ENCODE measurements at regions not wholly inside any gene's neighbourhood (a gene's known extent, or its start where the extent isn't known, plus 50 kb on each side); places are given as distances from the start of the nearest gene placed in this dataset.

DNA sequence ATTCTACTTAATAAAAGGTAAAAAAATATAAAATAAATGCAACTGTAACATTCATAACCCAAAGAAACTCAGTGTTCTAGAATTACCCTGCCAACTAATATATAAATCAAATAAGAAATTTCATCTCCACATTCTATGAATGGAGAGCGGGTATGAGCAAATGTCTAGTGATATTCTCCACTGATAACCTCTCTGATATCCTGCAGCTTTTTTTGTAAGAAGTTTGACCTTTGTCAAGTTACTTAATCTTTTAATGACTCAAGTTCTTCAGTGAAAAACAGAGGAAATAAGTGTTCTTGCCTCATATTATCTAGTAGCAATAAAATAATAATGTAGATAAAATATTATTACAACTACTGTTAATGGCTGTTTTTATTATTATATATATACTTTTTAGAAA, 1275.6 kb upstream of the CDH9 start:
- TF ChIP-seq, protein P1, sequence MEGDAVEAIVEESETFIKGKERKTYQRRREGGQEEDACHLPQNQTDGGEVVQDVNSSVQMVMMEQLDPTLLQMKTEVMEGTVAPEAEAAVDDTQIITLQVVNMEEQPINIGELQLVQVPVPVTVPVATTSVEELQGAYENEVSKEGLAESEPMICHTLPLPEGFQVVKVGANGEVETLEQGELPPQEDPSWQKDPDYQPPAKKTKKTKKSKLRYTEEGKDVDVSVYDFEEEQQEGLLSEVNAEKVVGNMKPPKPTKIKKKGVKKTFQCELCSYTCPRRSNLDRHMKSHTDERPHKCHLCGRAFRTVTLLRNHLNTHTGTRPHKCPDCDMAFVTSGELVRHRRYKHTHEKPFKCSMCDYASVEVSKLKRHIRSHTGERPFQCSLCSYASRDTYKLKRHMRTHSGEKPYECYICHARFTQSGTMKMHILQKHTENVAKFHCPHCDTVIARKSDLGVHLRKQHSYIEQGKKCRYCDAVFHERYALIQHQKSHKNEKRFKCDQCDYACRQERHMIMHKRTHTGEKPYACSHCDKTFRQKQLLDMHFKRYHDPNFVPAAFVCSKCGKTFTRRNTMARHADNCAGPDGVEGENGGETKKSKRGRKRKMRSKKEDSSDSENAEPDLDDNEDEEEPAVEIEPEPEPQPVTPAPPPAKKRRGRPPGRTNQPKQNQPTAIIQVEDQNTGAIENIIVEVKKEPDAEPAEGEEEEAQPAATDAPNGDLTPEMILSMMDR (IDR thresholded peaks at IDR 0.05): no peak

DNA sequence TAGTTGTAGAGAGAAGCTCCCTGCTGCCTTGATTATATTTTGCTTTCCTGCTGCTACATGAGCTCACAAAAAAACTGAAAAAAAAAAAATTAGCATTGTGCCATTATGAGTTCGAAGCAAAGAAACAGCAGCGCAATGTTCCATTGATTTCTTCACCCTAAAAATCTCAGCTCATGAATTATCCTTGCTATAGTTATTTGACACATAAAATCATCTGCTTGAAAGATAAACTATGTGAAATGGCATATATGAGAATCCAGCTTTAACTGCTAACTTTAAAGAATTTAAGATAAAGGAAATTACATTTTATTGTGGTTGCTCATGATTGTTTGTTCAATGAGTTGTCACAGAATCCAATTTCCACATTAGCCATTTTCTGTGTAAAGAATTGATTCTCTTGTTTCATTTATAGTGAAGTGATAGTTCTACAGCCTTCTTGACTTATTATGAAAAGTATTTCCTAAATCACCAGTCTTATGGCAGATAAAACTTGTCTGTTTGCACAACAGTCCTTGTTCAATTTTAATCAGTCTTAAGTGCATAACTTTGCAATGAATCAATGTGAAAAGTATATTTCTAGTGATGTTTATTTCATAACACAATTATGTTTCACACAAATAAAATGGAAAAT, 1275.0 kb upstream of the CDH9 start:
- Histone ChIP-seq H3K4me1 (no peaks in the 10 kb centered on the region), H3K4me3 (no peak overlapping the region), H3K36me3 (no peaks in the 10 kb centered on the region), H3K9me3 (no peaks in the 10 kb centered on the region), H3K27me3 (no peaks in the 10 kb centered on the region), H3K27ac (no peak overlapping the region)
- TF ChIP-seq, protein P1 (IDR thresholded peaks at IDR 0.05): no peak
- no peak for DNase-seq (ENCODE audit: low spot score)

More for the DNA sequence above, 1275.6 kb upstream of the CDH9 start:
- Histone ChIP-seq H3K4me3 (no peak overlapping the region), H3K4me1 (no peaks in the 10 kb centered on the region), H3K36me3 (no peaks in the 10 kb centered on the region), H3K9me3 (no peaks in the 10 kb centered on the region), H3K27me3 (no peaks in the 10 kb centered on the region), H3K27ac (no peak overlapping the region)
- DNase-seq (ENCODE audit: low spot score): no peak

DNA sequence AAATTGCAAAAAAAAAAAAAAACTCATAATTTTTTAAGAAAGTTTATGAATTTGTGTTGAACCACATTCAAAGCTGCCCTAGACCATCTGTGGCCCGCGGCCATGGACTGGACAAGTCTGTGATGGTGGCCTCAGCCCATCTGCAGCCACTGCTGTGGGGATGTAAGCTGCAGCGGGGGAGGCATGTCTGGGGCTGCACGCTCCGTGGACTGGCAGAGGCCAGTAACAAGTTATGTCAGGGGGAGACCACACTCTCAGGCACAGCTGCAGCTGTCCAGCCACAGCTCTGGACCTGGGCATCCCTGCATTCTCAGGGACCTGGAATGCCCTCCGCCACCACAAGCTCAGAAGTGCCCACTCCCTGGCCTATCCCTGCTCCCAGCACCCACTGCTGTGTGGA, 1272.3 kb upstream of the CDH9 start:
- Histone ChIP-seq H3K36me3 (no peaks in the 10 kb centered on the region), H3K4me3 (no peak overlapping the region), H3K27ac (no peak overlapping the region), H3K27me3 (no peaks in the 10 kb centered on the region), H3K4me1 (no peaks in the 10 kb centered on the region), H3K9me3 (no peaks in the 10 kb centered on the region)
- DNase-seq (ENCODE audit: low spot score): no peak
- TF ChIP-seq, protein P1 (IDR thresholded peaks at IDR 0.05): no peak

DNA sequence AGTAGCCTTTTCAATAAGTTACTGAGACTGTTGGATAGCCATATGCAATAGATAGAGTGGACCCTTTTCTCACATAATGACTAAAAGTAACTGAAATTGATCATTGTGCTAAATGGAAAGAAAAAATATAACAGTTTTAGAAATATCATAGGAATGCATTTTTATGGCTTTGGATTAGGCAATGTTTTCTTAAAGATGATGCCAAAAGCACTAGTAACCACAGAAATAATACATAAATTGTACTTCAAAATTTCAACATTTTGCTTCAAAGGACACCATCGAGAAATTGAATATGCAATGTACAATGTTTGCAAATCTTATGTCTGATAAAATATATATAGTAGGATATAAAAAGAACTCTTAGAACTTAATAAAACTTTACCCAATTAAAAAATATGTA, 1267.5 kb upstream of the CDH9 start:
- Histone ChIP-seq H3K27me3 (no peaks in the 10 kb centered on the region), H3K27ac (no peak overlapping the region), H3K4me1 (no peaks in the 10 kb centered on the region), H3K4me3 (no peak overlapping the region), H3K9me3 (peaks cover 0 to 7% of the 10 kb centered on the region in 2 donors), H3K36me3 (no peaks in the 10 kb centered on the region)
- no peak for DNase-seq (ENCODE audit: low spot score)
- TF ChIP-seq, protein P1 (IDR thresholded peaks at IDR 0.05): no peak

DNA sequence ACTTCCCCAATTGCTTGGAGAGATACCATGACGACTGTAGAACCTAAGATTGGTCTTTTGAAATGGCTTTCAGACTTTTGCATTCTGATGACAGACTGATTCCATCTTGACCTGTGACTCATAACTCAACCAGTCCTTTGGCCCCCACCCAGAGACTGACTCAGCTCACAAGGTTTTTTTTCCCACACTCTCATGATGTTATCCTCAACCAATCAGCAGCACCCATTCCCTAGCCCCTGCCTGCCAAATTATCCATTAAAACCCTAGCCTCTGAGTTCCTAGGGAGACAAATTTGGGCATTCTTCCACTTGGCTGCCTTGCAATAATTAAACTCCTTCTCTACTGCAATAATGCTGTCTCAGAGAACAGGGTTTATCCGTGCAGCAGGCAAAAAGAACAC, 1263.3 kb upstream of the CDH9 start:
- no peaks in the 10 kb centered on the region for H3K4me1 ChIP-seq
- no peak overlapping the region for H3K27ac ChIP-seq
- H3K27me3 ChIP-seq: no peaks in the 10 kb centered on the region
- no peaks in the 10 kb centered on the region for H3K36me3 ChIP-seq
- H3K4me3 ChIP-seq: no peak overlapping the region
- peaks cover 0 to 13% of the 10 kb centered on the region in 2 donors for H3K9me3 ChIP-seq
- DNase-seq (ENCODE audit: low spot score): no peak
- TF ChIP-seq, protein P1 (IDR thresholded peaks at IDR 0.05): no peak
